ENCODE measurements at regions not wholly inside any gene's neighbourhood (a gene's known extent, or its start where the extent isn't known, plus 50 kb on each side); places are given as distances from the start of the nearest gene placed in this dataset.

DNA sequence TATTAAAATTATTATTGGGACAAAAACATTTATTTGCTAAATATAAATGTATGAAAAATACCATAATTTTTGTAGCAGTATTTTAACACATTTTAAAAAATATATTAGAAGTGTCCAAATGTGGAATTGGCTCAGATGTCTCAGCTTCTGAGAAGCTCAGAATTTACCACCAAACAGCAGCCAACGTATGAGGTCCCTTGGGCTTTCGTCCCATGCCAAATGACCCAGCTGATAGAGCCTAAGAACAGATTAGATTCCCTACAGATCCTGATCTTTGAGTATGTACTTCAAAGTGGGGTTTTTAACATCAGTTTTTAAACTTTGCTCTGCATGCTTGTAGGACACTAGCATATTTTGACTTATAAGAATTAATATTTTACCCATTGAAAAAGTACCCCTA is 77.3 kb upstream of the RPS23 start:
- H3K27me3 ChIP-seq (replicated peaks in 1 of 4; ENCODE audit: control insufficient read depth in 3 of 4, extremely low read depth in 1 of 4, insufficient read depth in 3 of 4, low read length in 3 of 4) = no peaks in the 10 kb centered on the region
- H3K18ac ChIP-seq (ENCODE audit: extremely low read depth, low read length) = no peak overlapping the region
- no peak overlapping the region for H3K14ac ChIP-seq (ENCODE audit: insufficient read length)
- no peak overlapping the region for H2BK12ac ChIP-seq (ENCODE audit: low read depth, low read length)
- no peak overlapping the region for H3K9ac ChIP-seq (replicated peaks in 1 of 4; ENCODE audit: extremely low read depth in 1 of 4, low read depth in 3 of 4, low read length in 3 of 4)
- no peak overlapping the region for H3K23ac ChIP-seq (ENCODE audit: insufficient read length)
- no peak overlapping the region for H3K27ac ChIP-seq (ENCODE audit: low read depth, low read length)
- no peaks in the 10 kb centered on the region for H3K79me1 ChIP-seq (ENCODE audit: low read depth, low read length)
- peaks cover 0 to 8% (median 0%) of the 10 kb centered on the region in 4 experiments; a peak in 1 of 7 replicates for H3K4me1 ChIP-seq (replicated peaks in 1 of 4; ENCODE audit: control insufficient read depth in 3 of 4, insufficient read depth in 4 of 4, low read length in 3 of 4)
- DNase-seq (ENCODE audit: low read depth in 1 of 2, low spot score in 2 of 2) (no peak), FAIRE-seq (no peak)
- no peaks in the 10 kb centered on the region for H3K23me2 ChIP-seq (ENCODE audit: low read depth, low read length)
- H3K56ac ChIP-seq (replicated peaks; ENCODE audit: insufficient read length, low read depth, low read length) = no peak overlapping the region
- H3K9me3 ChIP-seq (ENCODE audit: insufficient read depth in 2 of 2, low read depth in 1 of 2, low read length in 1 of 2) = no peaks in the 10 kb centered on the region
- H2BK20ac ChIP-seq (ENCODE audit: low read length) = no peak overlapping the region
- no peak overlapping the region for H2BK5ac ChIP-seq (ENCODE audit: low read depth, low read length)
- 95% methylated on average over 2 of the region's 2 CpGs; no CpG with 5 or more reads in 1 of the 2 experiments for WGBS, 2 experiments (ENCODE audit: extremely low coverage in 1 of 2, insufficient coverage in 1 of 2, insufficient read length in 1 of 2, insufficient replicate concordance in 2 of 2, low coverage in 1 of 2, low lambda C conversion rate in 2 of 2, missing lambda C conversion rate in 1 of 2)
- CTCF ChIA-PET (ENCODE audit: partially characterized antibody) = interaction anchor here (1.0 to 12.2 kb wide), 5 partner anchors 10 to 1172 kb away, joined by 3 to 130 read pairs (median 4); no protein-coding TSS in a partner anchor
- no peak overlapping the region for H3K4ac ChIP-seq (replicated peaks; ENCODE audit: insufficient read length, low read depth, low read length)
- no peaks in the 10 kb centered on the region for H3K79me2 ChIP-seq (ENCODE audit: control insufficient read depth in 1 of 2, insufficient read depth in 2 of 2, low read length in 2 of 2)
- no peak overlapping the region for H3K4me3 ChIP-seq (ENCODE audit: extremely low read depth in 1 of 4, insufficient read depth in 2 of 4, low read depth in 3 of 4, low read length in 4 of 4)
- H3K4me2 ChIP-seq (ENCODE audit: insufficient read depth in 1 of 2, low read depth in 2 of 2, low read length in 2 of 2) = no peak overlapping the region
- POLR2A ChIA-PET (ENCODE audit: partially characterized antibody) = no interaction called here
- H4K20me1 ChIP-seq (replicated peaks in 1 of 2; ENCODE audit: control insufficient read depth in 1 of 2, insufficient read depth in 2 of 2, low read length in 2 of 2) = no peaks in the 10 kb centered on the region
- H2AFZ ChIP-seq (ENCODE audit: low read length) = no peak overlapping the region
- no peak overlapping the region for H4K8ac ChIP-seq (ENCODE audit: extremely low read depth, insufficient read depth, low read length)
- no peak overlapping the region for H2BK15ac ChIP-seq (ENCODE audit: low read length)
- H4K5ac ChIP-seq (ENCODE audit: insufficient read length, low read depth, low read length) = no peak overlapping the region
- no peak overlapping the region for H4K91ac ChIP-seq (replicated peaks; ENCODE audit: insufficient read length, low read length)
- no peak overlapping the region for H2AK5ac ChIP-seq (ENCODE audit: low read depth, low read length)
- H2BK120ac ChIP-seq (replicated peaks; ENCODE audit: low read depth, low read length) = no peak overlapping the region
- TF ChIP-seq, protein P1, sequence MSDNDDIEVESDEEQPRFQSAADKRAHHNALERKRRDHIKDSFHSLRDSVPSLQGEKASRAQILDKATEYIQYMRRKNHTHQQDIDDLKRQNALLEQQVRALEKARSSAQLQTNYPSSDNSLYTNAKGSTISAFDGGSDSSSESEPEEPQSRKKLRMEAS (IDR thresholded peaks at IDR 0.05) = no peak
- TF ChIP-seq TAF7 (optimal IDR thresholded peaks at IDR 0.05; ENCODE audit: borderline replicate concordance, low read depth, low read length) (no peak), SIX5 (IDR thresholded peaks at IDR 0.05; ENCODE audit: low read depth, low read length) (no peak), GTF2F1 (IDR thresholded peaks at IDR 0.05; ENCODE audit: borderline replicate concordance, low read depth, low read length) (no peak), POLR2A (IDR thresholded peaks at IDR 0.05; ENCODE audit: control extremely low read depth in 1 of 2, low read depth in 2 of 2, low read length in 2 of 2) (no peak), SP4 (IDR thresholded peaks at IDR 0.05; ENCODE audit: low read length) (no peak), RBBP5 (IDR thresholded peaks at IDR 0.05; ENCODE audit: borderline replicate concordance, low read depth, low read length) (no peak), KDM1A (IDR thresholded peaks at IDR 0.05; ENCODE audit: borderline replicate concordance, low read length) (no peak), BRCA1 (IDR thresholded peaks at IDR 0.05; ENCODE audit: low read depth, low read length) (no peak)
- TF ChIP-seq, protein P2, sequence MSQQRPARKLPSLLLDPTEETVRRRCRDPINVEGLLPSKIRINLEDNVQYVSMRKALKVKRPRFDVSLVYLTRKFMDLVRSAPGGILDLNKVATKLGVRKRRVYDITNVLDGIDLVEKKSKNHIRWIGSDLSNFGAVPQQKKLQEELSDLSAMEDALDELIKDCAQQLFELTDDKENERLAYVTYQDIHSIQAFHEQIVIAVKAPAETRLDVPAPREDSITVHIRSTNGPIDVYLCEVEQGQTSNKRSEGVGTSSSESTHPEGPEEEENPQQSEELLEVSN (IDR thresholded peaks at IDR 0.05) = no peak
- H3K36me3 ChIP-seq (ENCODE audit: control insufficient read depth in 2 of 4, insufficient read depth in 4 of 4, low read length in 3 of 4) = no peaks in the 10 kb centered on the region

Data from H1 (cell line).